ENCODE measurements at regions not wholly inside any gene's neighbourhood (a gene's known extent, or its start where the extent isn't known, plus 50 kb on each side); places are given as distances from the start of the nearest gene placed in this dataset.
A peak's percentile ranks its signal among the peaks of the same experiment; 100 is the strongest.

DNA sequence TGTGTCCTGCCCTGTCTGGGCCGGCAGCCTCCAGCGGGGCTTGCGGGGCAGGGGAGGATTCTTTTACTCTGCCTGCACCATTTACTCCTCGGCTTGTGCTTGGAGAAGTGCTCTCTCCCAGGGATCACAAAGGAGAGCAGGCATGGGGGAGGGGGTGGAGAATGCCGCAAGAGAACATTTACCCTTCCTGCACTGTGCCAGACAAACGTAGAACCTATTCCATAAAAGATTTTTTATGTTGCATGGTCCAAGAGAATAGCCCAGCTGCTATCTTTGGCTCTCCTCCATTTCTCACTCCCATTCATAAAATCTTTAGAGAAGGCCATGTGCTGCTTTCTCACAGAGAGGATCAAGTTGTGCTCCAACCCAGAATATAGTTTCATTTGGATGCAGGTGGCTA lies 159.4 kb downstream of the SPTSSA start (continued):
- TF ChIP-seq FOSL1 (CRISPR knock-in tag; IDR thresholded peaks at IDR 0.05; ENCODE audit: borderline replicate concordance) (no peak), ARNTL (CRISPR knock-in tag; IDR thresholded peaks at IDR 0.05) (no peak), ZNF44 (CRISPR knock-in tag; IDR thresholded peaks at IDR 0.05) (no peak), CBX5 (CRISPR knock-in tag; IDR thresholded peaks at IDR 0.05; ENCODE audit: borderline replicate concordance) (no peak)

GRCh38 chr14:34300882-34301734 lies 160.9 kb downstream of the SPTSSA start:
- FAIRE-seq (peak; percentile 49), DNase-seq (ENCODE audit: low spot score) (peak; percentile 54), ATAC-seq (peak; percentile 63)
- Histone ChIP-seq H3K9me3 (ENCODE audit: low read length) (peaks cover 15% of the 10 kb centered on the region), H3K79me2 (ENCODE audit: insufficient read depth, low read length) (no peaks in the 10 kb centered on the region), H3K9ac (ENCODE audit: insufficient read depth, low read depth, low read length) (no peak overlapping the region), H3K36me3 (replicated peaks in 1 of 2; ENCODE audit: control insufficient read depth in 1 of 2, insufficient read depth in 2 of 2, low read length in 2 of 2) (no peaks in the 10 kb centered on the region), H3K4me3 (replicated peaks in 1 of 3; ENCODE audit: insufficient read depth in 1 of 3, low read depth in 2 of 3, low read length in 3 of 3) (no peak overlapping the region), H2AFZ (ENCODE audit: low read length) (no peak overlapping the region), H3K4me2 (ENCODE audit: low read depth, low read length) (no peak overlapping the region), H3K4me1 (ENCODE audit: insufficient read depth, low read length) (peaks cover 9% of the 10 kb centered on the region), H3K27me3 (ENCODE audit: control insufficient read depth in 1 of 2, insufficient read depth in 2 of 2, low read length in 2 of 2) (0 out of 5 replicates have a peak, but pooled peaks cover 0 to 6% of the 10 kb centered on the region in 2 experiments), H3K27ac (ENCODE audit: extremely low read length, insufficient read depth, low read length) (no peak overlapping the region), H4K20me1 (ENCODE audit: insufficient read depth, low read length) (no peaks in the 10 kb centered on the region)
- in situ Hi-C loops (cut with HindIII; ENCODE audit: extremely low pct_ligation_motif_present, low pct_unique_long_range_greater_than_20kb) (loop anchor here (5.0 to 25.0 kb wide), 2 partner anchors 464 to 1589 kb away; no protein-coding TSS in a partner anchor), intact Hi-C loops (cut with micrococcal nuclease; ENCODE audit: unreplicated experiment) (loop anchor here (1.0 to 5.0 kb wide), 2 partner anchors 462 to 1724 kb away; no protein-coding TSS in a partner anchor)
- POLR2A ChIA-PET: no interaction called here
- no TSS peak for BruUV-seq (replicated peaks)
- CTCF ChIA-PET (ENCODE audit: low intra/inter-chr PET ratio, low total read pairs): interaction anchor here (0.8 to 1.4 kb wide), 4 partner anchors 452 to 826 kb away, joined by 3 to 8 read pairs (median 3); no protein-coding TSS in a partner anchor
- WGBS (ENCODE audit: low lambda C conversion rate): 17% methylated on average over 3 of the region's 3 CpGs
- TF ChIP-seq, protein P1, sequence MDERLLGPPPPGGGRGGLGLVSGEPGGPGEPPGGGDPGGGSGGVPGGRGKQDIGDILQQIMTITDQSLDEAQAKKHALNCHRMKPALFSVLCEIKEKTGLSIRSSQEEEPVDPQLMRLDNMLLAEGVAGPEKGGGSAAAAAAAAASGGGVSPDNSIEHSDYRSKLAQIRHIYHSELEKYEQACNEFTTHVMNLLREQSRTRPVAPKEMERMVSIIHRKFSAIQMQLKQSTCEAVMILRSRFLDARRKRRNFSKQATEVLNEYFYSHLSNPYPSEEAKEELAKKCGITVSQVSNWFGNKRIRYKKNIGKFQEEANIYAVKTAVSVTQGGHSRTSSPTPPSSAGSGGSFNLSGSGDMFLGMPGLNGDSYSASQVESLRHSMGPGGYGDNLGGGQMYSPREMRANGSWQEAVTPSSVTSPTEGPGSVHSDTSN (CRISPR knock-in tag; IDR thresholded peaks at IDR 0.05): no peak
- TF ChIP-seq, protein P2, sequence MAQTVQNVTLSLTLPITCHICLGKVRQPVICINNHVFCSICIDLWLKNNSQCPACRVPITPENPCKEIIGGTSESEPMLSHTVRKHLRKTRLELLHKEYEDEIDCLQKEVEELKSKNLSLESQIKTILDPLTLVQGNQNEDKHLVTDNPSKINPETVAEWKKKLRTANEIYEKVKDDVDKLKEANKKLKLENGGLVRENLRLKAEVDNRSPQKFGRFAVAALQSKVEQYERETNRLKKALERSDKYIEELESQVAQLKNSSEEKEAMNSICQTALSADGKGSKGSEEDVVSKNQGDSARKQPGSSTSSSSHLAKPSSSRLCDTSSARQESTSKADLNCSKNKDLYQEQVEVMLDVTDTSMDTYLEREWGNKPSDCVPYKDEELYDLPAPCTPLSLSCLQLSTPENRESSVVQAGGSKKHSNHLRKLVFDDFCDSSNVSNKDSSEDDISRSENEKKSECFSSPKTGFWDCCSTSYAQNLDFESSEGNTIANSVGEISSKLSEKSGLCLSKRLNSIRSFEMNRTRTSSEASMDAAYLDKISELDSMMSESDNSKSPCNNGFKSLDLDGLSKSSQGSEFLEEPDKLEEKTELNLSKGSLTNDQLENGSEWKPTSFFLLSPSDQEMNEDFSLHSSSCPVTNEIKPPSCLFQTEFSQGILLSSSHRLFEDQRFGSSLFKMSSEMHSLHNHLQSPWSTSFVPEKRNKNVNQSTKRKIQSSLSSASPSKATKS (CRISPR knock-in tag; IDR thresholded peaks at IDR 0.05): no peak
- TF ChIP-seq GMEB1 (CRISPR knock-in tag; IDR thresholded peaks at IDR 0.05; ENCODE audit: borderline replicate concordance) (no peak), ARID3A (IDR thresholded peaks at IDR 0.05; ENCODE audit: low read depth, low read length) (peak; percentile 92), CTCF (CRISPR knock-in tag; IDR thresholded peaks at IDR 0.05) (peak; percentile 78), RAD21 (CRISPR knock-in tag; IDR thresholded peaks at IDR 0.05) (peak; percentile 37; the same call in 1 of the 2 replicates), ZNF614 (CRISPR knock-in tag; IDR thresholded peaks at IDR 0.05; ENCODE audit: borderline replicate concordance) (0 out of 2 replicates have a peak, but pooled peaks have one; percentile 21)

All from HepG2 (cell line).